GM23248 (cell line): ENCODE measurements at regions not wholly inside any gene's neighbourhood (a gene's known extent, or its start where the extent isn't known, plus 50 kb on each side); places are given as distances from the start of the nearest gene placed in this dataset.

Source experiments
- DNase-seq: peaks from one replicate; pipeline ENCODE4 v3.0.0-alpha.2; 2015
- H2AFZ ChIP-seq: fragments of 200-600 bp; sonication (generic); 2 replicates; pipeline ENCODE4 v1.6.1; 2016; ENCODE audit warnings: antibody characterized with exemption
- H3F3A ChIP-seq: fragments of 200-600 bp; sonication (generic); 2 replicates; pipeline ENCODE4 v1.6.1; 2016; ENCODE audit warnings: mild to moderate bottlenecking, antibody characterized with exemption, mixed run types; ENCODE audit not compliant: insufficient read depth
- H3K27ac ChIP-seq: fragments of 200-600 bp; sonication (generic); 2 replicates; pipeline ENCODE4 v1.5.1; 2016; ENCODE audit warnings: mild to moderate bottlenecking
- H3K27me3 ChIP-seq: fragments of 200-600 bp; sonication (generic); replicated peaks from 2 replicates; pipeline ENCODE4 v1.6.1; 2016; ENCODE audit warnings: mild to moderate bottlenecking; ENCODE audit not compliant: insufficient read depth
- H3K36me3 ChIP-seq: fragments of 200-600 bp; sonication (generic); 2 replicates; pipeline ENCODE4 v1.6.1; 2016; ENCODE audit warnings: low read depth, mild to moderate bottlenecking
- H3K4me1 ChIP-seq: fragments of 200-600 bp; sonication (generic); 2 replicates; pipeline ENCODE4 v1.6.1; 2016; ENCODE audit warnings: mild to moderate bottlenecking; ENCODE audit not compliant: insufficient read depth
- H3K4me2 ChIP-seq: fragments of 200-600 bp; sonication (generic); one replicate; pipeline ENCODE4 v1.6.1; 2016; ENCODE audit warnings: mild to moderate bottlenecking; ENCODE audit not compliant: unreplicated experiment
- H3K4me3 ChIP-seq: fragments of 200-600 bp; sonication (generic); 2 replicates; pipeline ENCODE4 v1.5.1; 2016; ENCODE audit warnings: mild to moderate bottlenecking
- H3K79me2 ChIP-seq: fragments of 200-600 bp; sonication (generic); 2 replicates; pipeline ENCODE4 v1.6.1; 2016; ENCODE audit warnings: mild to moderate bottlenecking; ENCODE audit not compliant: insufficient read depth
- H3K9ac ChIP-seq: fragments of 200-600 bp; sonication (generic); 2 replicates; pipeline ENCODE4 v1.6.1; 2016; ENCODE audit warnings: mild to moderate bottlenecking
- H3K9me2 ChIP-seq: fragments of 200-600 bp; sonication (generic); 2 replicates; pipeline ENCODE4 v1.6.1; 2016; ENCODE audit warnings: mixed run types, mild to moderate bottlenecking, moderate library complexity; ENCODE audit not compliant: insufficient read depth
- H3K9me3 ChIP-seq: fragments of 200-600 bp; sonication (generic); one replicate; pipeline ENCODE4 v1.6.1; 2017; ENCODE audit warnings: low read depth
- H4K20me1 ChIP-seq: fragments of 200-600 bp; sonication (generic); 2 replicates; pipeline ENCODE4 v1.6.0; 2016; ENCODE audit not compliant: insufficient read depth
- EZH2 ChIP-seq: fragments of 200-600 bp; sonication (generic); IDR thresholded peaks from 2 replicates; pipeline ENCODE4 v1.6.1; 2018; ENCODE audit warnings: antibody characterized with exemption, mild to moderate bottlenecking; ENCODE audit not compliant: insufficient read depth, poor library complexity, severe bottlenecking
- EZH2phosphoT487 ChIP-seq: fragments of 200-600 bp; sonication (generic); IDR thresholded peaks from 2 replicates; pipeline ENCODE4 v1.6.1; 2018; ENCODE audit warnings: antibody characterized with exemption, moderate library complexity, mild to moderate bottlenecking, low read depth; ENCODE audit not compliant: insufficient read depth
- WGBS, 2 experiments: methylation state at CpG; one replicate each; pipeline ENCODE4 v1.1.6; 2015 to 2017; ENCODE audit warnings: low lambda C conversion rate in 2 of 2, low coverage in 1 of 2; ENCODE audit errors: missing lambda C conversion rate in 2 of 2; 5-methylcytosine and 5-hydroxymethylcytosine counted together
- in situ Hi-C: fragments of 300-500 bp; cut with MboI; formaldehyde crosslinking; loops from 2 replicates; pipeline ENCODE4 v1.15.0; 2020

GRCh38 chr17:52762794-52763167, 604.3 kb upstream of the CA10 start:
- WGBS, 2 experiments, result 38 to 39% methylated on average over 1 of the region's 1 CpG
- H3K27ac ChIP-seq, result no peak overlapping the region
- in situ Hi-C loops, result no loop called here

DNA sequence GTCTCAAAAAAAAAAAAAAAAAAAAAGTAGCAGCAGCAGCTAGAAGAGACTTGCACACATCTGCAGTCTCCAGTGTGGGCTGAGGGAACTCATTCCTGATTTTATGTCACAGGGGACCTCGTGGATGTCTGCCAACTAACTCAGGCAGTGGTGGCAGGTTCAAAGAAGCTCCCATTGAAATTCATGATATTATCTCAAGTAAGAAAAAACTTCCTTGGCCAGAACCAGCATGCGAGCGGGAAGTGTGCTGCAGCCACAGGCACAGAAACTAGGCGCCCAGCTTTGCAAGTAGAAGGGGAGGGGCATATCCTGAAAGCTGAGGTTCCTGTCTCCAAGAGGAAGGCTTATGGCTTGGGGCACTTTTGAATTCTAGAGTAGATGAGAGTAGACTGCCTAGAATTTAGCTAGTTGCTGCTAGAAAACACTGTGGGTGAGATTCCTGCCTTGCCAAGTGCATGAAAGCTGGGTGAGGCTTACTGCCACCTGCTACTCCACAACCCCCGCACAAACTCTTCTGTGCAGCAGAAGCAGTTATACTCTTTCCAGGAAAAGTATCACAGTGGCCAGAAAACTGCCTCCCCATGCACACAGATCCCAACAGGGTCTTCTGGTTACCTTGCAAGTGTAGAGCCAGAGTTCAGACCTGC, 603.8 kb upstream of the CA10 start:
- Histone ChIP-seq H3K9me2 (no peaks in the 10 kb centered on the region), H2AFZ (no peak overlapping the region), H3K36me3 (no peaks in the 10 kb centered on the region), H3K4me1 (no peaks in the 10 kb centered on the region), H3F3A (no peaks in the 10 kb centered on the region), H3K9me3 (no peaks in the 10 kb centered on the region), H3K79me2 (no peaks in the 10 kb centered on the region), H3K27me3 (no peaks in the 10 kb centered on the region), H3K4me2 (no peak overlapping the region), H3K27ac (no peak overlapping the region), H3K9ac (no peak overlapping the region), H3K4me3 (no peak overlapping the region), H4K20me1 (no peaks in the 10 kb centered on the region)
- no peak for DNase-seq
- WGBS, 2 experiments, result 24 to 25% methylated on average over 5 of the region's 5 CpGs
- in situ Hi-C loops, result no loop called here
- TF ChIP-seq EZH2phosphoT487 (no peak), EZH2 (no peak)

More at GRCh38 chr17:52762794-52763167, 604.3 kb upstream of the CA10 start:
- DNase-seq, result no peak
- Histone ChIP-seq H3K4me2 (no peak overlapping the region), H3K4me3 (no peak overlapping the region), H3K4me1 (no peaks in the 10 kb centered on the region), H3K9ac (no peak overlapping the region), H3K9me2 (no peaks in the 10 kb centered on the region), H3K79me2 (no peaks in the 10 kb centered on the region), H3F3A (no peaks in the 10 kb centered on the region), H3K36me3 (no peaks in the 10 kb centered on the region), H3K27me3 (no peaks in the 10 kb centered on the region), H4K20me1 (no peaks in the 10 kb centered on the region), H3K9me3 (no peaks in the 10 kb centered on the region), H2AFZ (no peak overlapping the region)
- no peak for TF ChIP-seq EZH2
- TF ChIP-seq EZH2phosphoT487, result no peak

- H3K9me3 ChIP-seq, result no peaks in the 10 kb centered on the region
- H3K4me3 ChIP-seq, result no peak overlapping the region
- H3K79me2 ChIP-seq, result no peaks in the 10 kb centered on the region
- TF ChIP-seq EZH2 (no peak), EZH2phosphoT487 (no peak)
- H3K9ac ChIP-seq, result no peak overlapping the region
- in situ Hi-C loops, result no loop called here
- H2AFZ ChIP-seq, result no peak overlapping the region
- H3K27me3 ChIP-seq, result no peaks in the 10 kb centered on the region
- no peak overlapping the region for H3K4me2 ChIP-seq
- no peak overlapping the region for H3K27ac ChIP-seq
- H3K9me2 ChIP-seq, result no peaks in the 10 kb centered on the region
- no peaks in the 10 kb centered on the region for H3K36me3 ChIP-seq
- H4K20me1 ChIP-seq, result no peaks in the 10 kb centered on the region
- no peaks in the 10 kb centered on the region for H3F3A ChIP-seq
- 47% methylated on average over 3 of the region's 3 CpGs for WGBS, 2 experiments
- no peak for DNase-seq
- no peaks in the 10 kb centered on the region for H3K4me1 ChIP-seq
These were observed 601.4 kb upstream of the CA10 start for GRCh38 chr17:52759864-52760263.

- 10 to 14% methylated on average over 1 of the region's 1 CpG for WGBS, 2 experiments
- Histone ChIP-seq H2AFZ (no peak overlapping the region), H3F3A (no peaks in the 10 kb centered on the region), H3K9me2 (no peaks in the 10 kb centered on the region), H3K4me2 (no peak overlapping the region), H3K79me2 (no peaks in the 10 kb centered on the region), H3K9ac (no peak overlapping the region), H3K4me1 (no peaks in the 10 kb centered on the region), H3K4me3 (no peak overlapping the region), H3K27ac (no peak overlapping the region), H3K27me3 (no peaks in the 10 kb centered on the region), H3K36me3 (no peaks in the 10 kb centered on the region), H4K20me1 (no peaks in the 10 kb centered on the region), H3K9me3 (no peaks in the 10 kb centered on the region)
- TF ChIP-seq EZH2phosphoT487, result no peak
- TF ChIP-seq EZH2, result no peak
- DNase-seq, result no peak
- in situ Hi-C loops, result no loop called here
These were observed 600.0 kb upstream of the CA10 start for GRCh38 chr17:52758481-52758880.

GRCh38 chr17:52756746-52757145, 598.2 kb upstream of the CA10 start:
- DNase-seq, result no peak
- Histone ChIP-seq H3K27ac (no peak overlapping the region), H3K4me3 (no peak overlapping the region), H3K79me2 (no peaks in the 10 kb centered on the region), H3F3A (no peaks in the 10 kb centered on the region), H2AFZ (no peak overlapping the region), H3K9me2 (no peaks in the 10 kb centered on the region), H3K4me2 (no peak overlapping the region), H3K9ac (no peak overlapping the region), H4K20me1 (no peaks in the 10 kb centered on the region), H3K9me3 (no peaks in the 10 kb centered on the region), H3K4me1 (no peaks in the 10 kb centered on the region), H3K36me3 (no peaks in the 10 kb centered on the region), H3K27me3 (no peaks in the 10 kb centered on the region)
- no peak for TF ChIP-seq EZH2
- TF ChIP-seq EZH2phosphoT487, result no peak
- in situ Hi-C loops, result no loop called here
